RWPE1 (cell line): ENCODE measurements at regions not wholly inside any gene's neighbourhood (a gene's known extent, or its start where the extent isn't known, plus 50 kb on each side); places are given as distances from the start of the nearest gene placed in this dataset.
"Not testable (repeated sequence)": the region's sequence is repeated elsewhere in the genome, so short reads cannot be mapped to it uniquely, and the experiment has no call there.

ENCODE experiments used
- CTCF ChIA-PET: fragments of 350-600 bp; sonication (Branson Sonifier 250); formaldehyde crosslinking; extraction: SDS; loops from one replicate; lab custom pipeline; 2021; lab: Yijun Ruan, JAX
- POLR2A ChIA-PET: fragments of 400-600 bp; formaldehyde crosslinking; extraction: SDS; loops from one replicate; lab custom pipeline; 2020; ENCODE audit warnings: antibody characterized with exemption; ENCODE audit not compliant: low non-redundant PET; lab: Yijun Ruan, JAX
- DNase-seq: peaks from one replicate; pipeline ENCODE4 v3.0.0; 2012; ENCODE audit warnings: low spot score
- H3K27ac ChIP-seq: fragments of 450-650 bp; 2 replicates; pipeline ENCODE4 v1.5.1; 2017
- CTCF ChIP-seq: fragments of 450-650 bp; conservative IDR thresholded peaks from 2 replicates; pipeline ENCODE4 v1.5.1; 2017; ENCODE audit warnings: low read depth, mild to moderate bottlenecking

- ChIA-PET POLR2A (no interaction called here), CTCF (interaction anchor here (0.6 kb wide), 1 partner anchor 1773 kb away, joined by 3 read pairs; no protein-coding TSS in a partner anchor)
- no peak for TF ChIP-seq CTCF
- DNase-seq, result no peak
- H3K27ac ChIP-seq, result no peak overlapping the region
Measured at GRCh38 chr2:194294156-194294555, 1362.9 kb upstream of the SLC39A10 start.

GRCh38 chr2:194291104-194291503 is 1365.9 kb upstream of the SLC39A10 start:
- ChIA-PET POLR2A (no interaction called here), CTCF (no interaction called here)
- H3K27ac ChIP-seq, result no peak overlapping the region
- TF ChIP-seq CTCF, result no peak
- DNase-seq, result no peak

- no peak for TF ChIP-seq CTCF
- no peak overlapping the region for H3K27ac ChIP-seq
- ChIA-PET POLR2A (no interaction called here), CTCF (interaction anchor here (0.7 kb wide), 1 partner anchor 680 kb away, joined by 3 read pairs; no protein-coding TSS in a partner anchor)
- no peak for DNase-seq
Measured at GRCh38 chr2:194289712-194290346, 1367.2 kb upstream of the SLC39A10 start.

- H3K27ac ChIP-seq, CTCF ChIA-PET, POLR2A ChIA-PET, DNase-seq: not testable (repeated sequence)
Measured at GRCh38 chr2:194276667-194277066, 1380.4 kb upstream of the SLC39A10 start.

GRCh38 chr2:194271293-194271961 is 1385.6 kb upstream of the SLC39A10 start:
- no peak overlapping the region for H3K27ac ChIP-seq
- DNase-seq, result no peak
- no peak for TF ChIP-seq CTCF
- POLR2A ChIA-PET, result no interaction called here
- CTCF ChIA-PET, result no interaction called here

- POLR2A ChIA-PET, result no interaction called here
- TF ChIP-seq CTCF, result no peak
- DNase-seq, result no peak
- CTCF ChIA-PET, result no interaction called here
- H3K27ac ChIP-seq, result no peak overlapping the region
Measured at GRCh38 chr2:194270648-194271047, 1386.4 kb upstream of the SLC39A10 start.

GRCh38 chr2:194264586-194264985 is 1392.4 kb upstream of the SLC39A10 start:
- ChIA-PET POLR2A (no interaction called here), CTCF (no interaction called here)
- no peak for DNase-seq
- no peak for TF ChIP-seq CTCF
- no peak overlapping the region for H3K27ac ChIP-seq
